ENCODE measurements at regions not wholly inside any gene's neighbourhood (a gene's known extent, or its start where the extent isn't known, plus 50 kb on each side); places are given as distances from the start of the nearest gene placed in this dataset.

DNA sequence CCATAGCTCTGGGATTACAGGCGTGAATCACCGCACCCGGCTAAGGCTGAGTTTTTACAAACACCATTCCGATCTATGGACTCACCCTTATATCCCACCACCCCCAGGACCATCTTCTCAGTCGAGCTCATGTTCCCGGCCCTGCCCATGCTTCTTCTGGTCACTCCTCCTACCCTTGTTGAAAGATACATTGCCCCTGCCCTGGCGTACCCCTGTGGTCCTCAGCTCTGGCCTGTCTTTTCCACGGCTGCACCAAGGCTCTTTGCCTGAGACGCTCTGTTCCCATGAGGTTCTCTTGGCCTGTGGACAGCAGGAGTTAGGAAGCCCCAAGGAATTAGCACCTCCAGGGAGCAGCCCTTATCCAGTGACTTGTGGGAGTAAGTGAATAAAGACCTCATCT, 379.4 kb upstream of the TNRC6C start:
- H3K27ac ChIP-seq (replicated peaks) = no peak overlapping the region
- no peak for DNase-seq
- H3K9me3 ChIP-seq (replicated peaks) = peaks cover 9% of the 10 kb centered on the region
- no peak overlapping the region for H3K4me3 ChIP-seq
- peaks cover 3% of the 10 kb centered on the region for H3K4me1 ChIP-seq
- intact Hi-C loops (cut with micrococcal nuclease) = no loop called here
- no peaks in the 10 kb centered on the region for H3K27me3 ChIP-seq (ENCODE audit: low read depth)
- TF ChIP-seq CTCF (IDR thresholded peaks at IDR 0.05; ENCODE audit: borderline replicate concordance) = no peak
- no peaks in the 10 kb centered on the region for H3K36me3 ChIP-seq

GRCh38 chr17:77579682-77580081, 378.8 kb upstream of the TNRC6C start:
- DNase-seq = no peak
- H3K4me1 ChIP-seq = peaks cover 3% of the 10 kb centered on the region
- TF ChIP-seq CTCF (IDR thresholded peaks at IDR 0.05; ENCODE audit: borderline replicate concordance) = no peak
- intact Hi-C loops (cut with micrococcal nuclease) = no loop called here
- no peaks in the 10 kb centered on the region for H3K27me3 ChIP-seq (ENCODE audit: low read depth)
- peaks cover 9% of the 10 kb centered on the region for H3K9me3 ChIP-seq (replicated peaks)
- no peaks in the 10 kb centered on the region for H3K36me3 ChIP-seq
- no peak overlapping the region for H3K4me3 ChIP-seq
- H3K27ac ChIP-seq (replicated peaks) = no peak overlapping the region

GRCh38 chr17:77580531-77581270, 377.8 kb upstream of the TNRC6C start:
- Histone ChIP-seq H3K9me3 (replicated peaks) (peaks cover 9% of the 10 kb centered on the region), H3K27me3 (ENCODE audit: low read depth) (no peaks in the 10 kb centered on the region), H3K4me3 (no peak overlapping the region), H3K27ac (replicated peaks) (no peak overlapping the region), H3K4me1 (peaks cover 3% of the 10 kb centered on the region), H3K36me3 (no peaks in the 10 kb centered on the region)
- DNase-seq = no peak
- intact Hi-C loops (cut with micrococcal nuclease) = no loop called here
- no peak for TF ChIP-seq CTCF (IDR thresholded peaks at IDR 0.05; ENCODE audit: borderline replicate concordance)

- Histone ChIP-seq H3K9me3 (replicated peaks) (peaks cover 9% of the 10 kb centered on the region), H3K4me1 (peaks cover 3% of the 10 kb centered on the region), H3K36me3 (no peaks in the 10 kb centered on the region), H3K4me3 (no peak overlapping the region), H3K27ac (replicated peaks) (no peak overlapping the region), H3K27me3 (ENCODE audit: low read depth) (no peaks in the 10 kb centered on the region)
- TF ChIP-seq CTCF (IDR thresholded peaks at IDR 0.05; ENCODE audit: borderline replicate concordance) = no peak
- intact Hi-C loops (cut with micrococcal nuclease) = no loop called here
- no peak for DNase-seq
Observed at GRCh38 chr17:77581480-77581879, 377.0 kb upstream of the TNRC6C start.

DNA sequence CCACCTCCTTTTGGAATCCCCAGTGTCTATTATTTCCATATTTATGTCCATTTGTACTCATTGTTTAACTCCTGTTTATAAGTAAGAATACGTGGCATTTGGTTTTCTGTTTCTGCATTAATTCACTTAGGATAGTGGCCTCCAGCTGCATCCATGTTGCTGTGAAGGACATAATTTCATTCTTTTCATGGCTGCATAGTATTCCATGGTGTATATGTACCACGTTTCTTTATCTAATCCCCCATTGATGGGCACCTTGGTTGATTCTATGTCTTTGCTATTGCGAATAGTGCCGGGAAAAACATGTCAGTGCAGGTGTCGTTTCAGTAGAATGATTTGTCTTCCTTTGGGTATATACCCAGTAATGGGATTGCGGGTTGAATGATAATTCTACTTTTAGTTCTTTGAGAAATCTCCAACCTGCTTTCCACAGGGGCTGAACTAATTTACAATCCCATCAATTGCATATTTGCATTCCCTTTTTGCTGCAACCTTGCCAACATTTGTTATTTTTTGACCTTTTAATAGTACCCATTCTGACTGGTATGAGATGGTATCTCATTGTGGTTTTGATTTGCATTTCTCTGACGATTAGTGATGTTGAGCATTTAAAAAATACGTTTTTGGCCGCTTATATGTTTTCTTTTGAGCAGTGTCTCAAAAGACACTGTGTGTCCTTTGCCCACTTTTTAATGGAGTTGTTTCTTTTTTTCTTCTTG, 373.2 kb upstream of the TNRC6C start:
- no peak overlapping the region for H3K4me3 ChIP-seq
- peaks cover 3% of the 10 kb centered on the region for H3K4me1 ChIP-seq
- TF ChIP-seq CTCF (IDR thresholded peaks at IDR 0.05; ENCODE audit: borderline replicate concordance) = no peak
- peaks cover 9% of the 10 kb centered on the region for H3K9me3 ChIP-seq (replicated peaks)
- no peak for DNase-seq
- no peaks in the 10 kb centered on the region for H3K36me3 ChIP-seq
- H3K27me3 ChIP-seq (ENCODE audit: low read depth) = no peaks in the 10 kb centered on the region
- no peak overlapping the region for H3K27ac ChIP-seq (replicated peaks)
- intact Hi-C loops (cut with micrococcal nuclease) = no loop called here

Data from left ventricle myocardium inferior (tissue), 1 donor.